Caco-2 (cell line): ENCODE measurements at regions not wholly inside any gene's neighbourhood (a gene's known extent, or its start where the extent isn't known, plus 50 kb on each side); places are given as distances from the start of the nearest gene placed in this dataset.

Source experiments
- BruUV-seq: library from RNA; stranded (reverse); fragments of 400-500 nt; replicated peaks from 2 replicates; lab custom pipeline; 2021; lab: Mats Ljungman, UMichigan
- CTCF ChIA-PET: fragments of 300-600 bp; sonication (Branson Sonifier 250); formaldehyde crosslinking; loops from one replicate; lab custom pipeline; 2022; ENCODE audit warnings: antibody characterized with exemption; lab: Charles Lee
- POLR2A ChIA-PET: fragments of 300-600 bp; sonication (Branson Sonifier 250); formaldehyde crosslinking; loops from one replicate; lab custom pipeline; 2022; ENCODE audit warnings: antibody characterized with exemption; lab: Charles Lee
- DNase-seq, 2 experiments: peaks; one replicate each; pipeline versions ENCODE4 v3.0.0 to v3.0.0-alpha.2; 2020 to 2022
- H3K27me3 ChIP-seq: replicated peaks from 2 replicates; pipeline ENCODE4 v1.6.0; 2011; ENCODE audit warnings: low read length; ENCODE audit not compliant: control insufficient read depth, insufficient read depth
- H3K36me3 ChIP-seq: 2 replicates; pipeline ENCODE4 v1.5.1; 2011; ENCODE audit warnings: low read length; ENCODE audit not compliant: control insufficient read depth, insufficient read depth
- H3K4me1 ChIP-seq: fragments of 250-450 bp; sonication (Bioruptor Pico); 2 replicates; pipeline ENCODE4 v1.5.1; 2020; ENCODE audit warnings: mild to moderate bottlenecking
- H3K4me3 ChIP-seq: 2 replicates; pipeline ENCODE4 v1.5.1; 2011; ENCODE audit warnings: low read depth, mild to moderate bottlenecking, control low read depth, low read length
- H3K9me3 ChIP-seq: fragments of 250-450 bp; sonication (Bioruptor Pico); 2 replicates; pipeline ENCODE4 v1.5.1; 2020; ENCODE audit warnings: mild to moderate bottlenecking, moderate library complexity
- H3K27ac Mint-ChIP-seq: one replicate; pipeline ENCODE4 v1.8.0; 2022; ENCODE audit warnings: mixed read lengths; ENCODE audit not compliant: unreplicated experiment
- H3K27me3 Mint-ChIP-seq: one replicate; pipeline ENCODE4 v1.8.0; 2022; ENCODE audit warnings: mixed read lengths; ENCODE audit not compliant: insufficient read depth, unreplicated experiment
- H3K36me3 Mint-ChIP-seq: one replicate; pipeline ENCODE4 v1.8.0; 2022; ENCODE audit warnings: mild to moderate bottlenecking, mixed read lengths; ENCODE audit not compliant: insufficient read depth, unreplicated experiment
- H3K4me1 Mint-ChIP-seq: one replicate; pipeline ENCODE4 v1.8.0; 2022; ENCODE audit warnings: low read depth, mixed read lengths; ENCODE audit not compliant: unreplicated experiment
- H3K4me3 Mint-ChIP-seq: one replicate; pipeline ENCODE4 v1.8.0; 2022; ENCODE audit warnings: mild to moderate bottlenecking, moderate library complexity, mixed read lengths; ENCODE audit not compliant: unreplicated experiment
- H3K9me3 Mint-ChIP-seq: one replicate; pipeline ENCODE4 v1.8.0; 2022; ENCODE audit warnings: mixed read lengths; ENCODE audit not compliant: unreplicated experiment
- intact Hi-C: fragments of 100-400 bp; cut with micrococcal nuclease; formaldehyde crosslinking; loops from one replicate; pipeline ENCODE4 v1.10.0; 2022; ENCODE audit not compliant: unreplicated experiment
- TF ChIP-seq, protein P1 (sequence below), 2 experiments: fragments of 200-600 bp in 1 of 2; IDR thresholded peaks; 1 replicate in 1 of 2; 2 replicates in 1 of 2; pipeline versions ENCODE4 v1.5.1 to v1.8.0; 2011 to 2022; ENCODE audit warnings: antibody characterized with exemption in 1 of 2, control low read depth in 1 of 2, inconsistent platforms in 1 of 2, low read depth in 1 of 2, low read length in 1 of 2, mild to moderate bottlenecking in 1 of 2, moderate library complexity in 1 of 2; ENCODE audit not compliant: insufficient read depth in 1 of 2, severe bottlenecking in 1 of 2, unreplicated experiment in 1 of 2

DNA sequence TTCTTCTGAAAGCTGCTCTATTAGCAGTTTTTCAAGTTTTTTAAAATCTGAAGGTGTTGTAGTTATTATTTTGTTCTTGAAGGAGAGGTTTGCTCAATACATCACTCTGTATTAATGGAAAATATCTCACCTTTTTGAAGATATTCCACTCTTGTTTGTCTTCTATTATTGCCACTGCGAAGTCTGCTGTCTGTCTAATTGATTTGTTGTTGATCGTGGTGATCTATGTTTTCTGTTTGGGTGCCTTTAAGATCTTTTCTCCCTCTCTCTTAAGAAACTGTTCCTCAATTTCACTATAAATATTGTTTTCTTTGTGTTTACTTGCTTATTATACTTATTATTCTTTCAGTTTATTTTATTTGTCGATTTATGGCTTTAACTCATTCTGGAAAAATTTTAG, 64.9 kb upstream of the FZD8 start:
- TF ChIP-seq, protein P1, sequence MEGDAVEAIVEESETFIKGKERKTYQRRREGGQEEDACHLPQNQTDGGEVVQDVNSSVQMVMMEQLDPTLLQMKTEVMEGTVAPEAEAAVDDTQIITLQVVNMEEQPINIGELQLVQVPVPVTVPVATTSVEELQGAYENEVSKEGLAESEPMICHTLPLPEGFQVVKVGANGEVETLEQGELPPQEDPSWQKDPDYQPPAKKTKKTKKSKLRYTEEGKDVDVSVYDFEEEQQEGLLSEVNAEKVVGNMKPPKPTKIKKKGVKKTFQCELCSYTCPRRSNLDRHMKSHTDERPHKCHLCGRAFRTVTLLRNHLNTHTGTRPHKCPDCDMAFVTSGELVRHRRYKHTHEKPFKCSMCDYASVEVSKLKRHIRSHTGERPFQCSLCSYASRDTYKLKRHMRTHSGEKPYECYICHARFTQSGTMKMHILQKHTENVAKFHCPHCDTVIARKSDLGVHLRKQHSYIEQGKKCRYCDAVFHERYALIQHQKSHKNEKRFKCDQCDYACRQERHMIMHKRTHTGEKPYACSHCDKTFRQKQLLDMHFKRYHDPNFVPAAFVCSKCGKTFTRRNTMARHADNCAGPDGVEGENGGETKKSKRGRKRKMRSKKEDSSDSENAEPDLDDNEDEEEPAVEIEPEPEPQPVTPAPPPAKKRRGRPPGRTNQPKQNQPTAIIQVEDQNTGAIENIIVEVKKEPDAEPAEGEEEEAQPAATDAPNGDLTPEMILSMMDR (IDR thresholded peaks at IDR 0.05; ENCODE audit: insufficient read depth in 1 of 2, low read depth in 1 of 2, low read length in 1 of 2, severe bottlenecking in 1 of 2, unreplicated experiment in 1 of 2), result no peak
- no TSS peak for BruUV-seq
- Histone ChIP-seq H3K27me3 (no peaks in the 10 kb centered on the region; the same call in 1 of the 2 replicates), H3K4me1 (peaks cover 8% of the 10 kb centered on the region), H3K36me3 (no peaks in the 10 kb centered on the region), H3K4me3 (no peak overlapping the region), H3K9me3 (peaks cover 9% of the 10 kb centered on the region; the same call in 1 of the 2 replicates)
- H3K4me1 Mint-ChIP-seq, result no peaks in the 10 kb centered on the region
- peaks cover 20% of the 10 kb centered on the region for H3K9me3 Mint-ChIP-seq
- POLR2A ChIA-PET, result no interaction called here
- intact Hi-C loops, result no loop called here
- no peak for DNase-seq
- CTCF ChIA-PET, result no interaction called here
- H3K36me3 Mint-ChIP-seq, result no peaks in the 10 kb centered on the region
- peaks cover 11% of the 10 kb centered on the region for H3K27me3 Mint-ChIP-seq
- H3K27ac Mint-ChIP-seq, result no peak overlapping the region
- no peak overlapping the region for H3K4me3 Mint-ChIP-seq

DNA sequence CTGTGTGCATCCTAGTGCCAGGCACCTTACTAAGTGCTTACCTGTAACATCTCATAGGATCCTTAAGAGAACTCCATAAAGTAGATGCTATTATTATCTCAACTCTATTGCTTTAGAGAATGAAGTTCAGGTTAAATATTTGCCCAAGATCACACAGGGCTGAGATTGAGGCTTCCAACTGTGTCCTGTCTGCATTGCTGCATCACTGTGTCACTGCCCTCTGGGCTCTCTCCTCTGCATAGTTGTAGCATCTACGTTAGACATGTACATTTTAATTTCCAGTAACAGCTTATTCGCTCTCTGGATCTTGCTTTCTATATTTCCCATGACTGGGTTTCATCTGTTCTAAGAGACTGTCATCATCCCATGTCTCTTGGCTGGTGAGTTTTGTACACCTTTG, 63.6 kb upstream of the FZD8 start:
- H3K36me3 Mint-ChIP-seq, result no peaks in the 10 kb centered on the region
- H3K4me3 ChIP-seq, result no peak overlapping the region
- peak in 1 of 2 experiments; percentile 35 for DNase-seq
- intact Hi-C loops, result no loop called here
- peaks cover 13% of the 10 kb centered on the region for H3K4me1 ChIP-seq
- H3K9me3 Mint-ChIP-seq, result peaks cover 20% of the 10 kb centered on the region
- peaks cover 4% of the 10 kb centered on the region for H3K4me1 Mint-ChIP-seq
- BruUV-seq, result no TSS peak
- no peak overlapping the region for H3K4me3 Mint-ChIP-seq
- ChIA-PET CTCF (no interaction called here), POLR2A (no interaction called here)
- no peak overlapping the region for H3K27ac Mint-ChIP-seq
- H3K36me3 ChIP-seq, result no peaks in the 10 kb centered on the region
- TF ChIP-seq, protein P1 (IDR thresholded peaks at IDR 0.05; ENCODE audit: insufficient read depth in 1 of 2, low read depth in 1 of 2, low read length in 1 of 2, severe bottlenecking in 1 of 2, unreplicated experiment in 1 of 2), result no peak
- H3K27me3 Mint-ChIP-seq, result peaks cover 5% of the 10 kb centered on the region
- peaks cover 9% of the 10 kb centered on the region; the same call in 1 of the 2 replicates for H3K9me3 ChIP-seq
- H3K27me3 ChIP-seq, result no peaks in the 10 kb centered on the region; the same call in 1 of the 2 replicates

DNA sequence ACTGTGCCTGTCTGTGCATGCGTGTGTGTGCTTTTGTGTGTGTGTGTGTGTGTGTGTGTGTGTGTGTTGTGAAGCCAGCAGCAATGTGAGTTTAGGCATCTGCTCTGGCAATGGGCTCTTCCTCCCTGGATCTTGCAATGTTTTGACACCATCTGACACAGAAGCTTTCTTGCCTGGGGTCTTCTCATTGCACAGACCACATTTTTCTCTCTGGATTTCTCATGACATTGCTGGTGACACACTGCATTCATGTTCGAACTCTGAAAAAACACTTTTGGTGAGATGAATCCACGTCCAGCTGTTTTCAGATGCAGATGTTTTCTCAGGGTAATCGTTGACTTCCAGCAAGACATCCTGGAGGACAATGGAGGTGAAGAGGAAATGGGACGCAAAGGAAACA, 63.0 kb upstream of the FZD8 start:
- intact Hi-C loops, result no loop called here
- DNase-seq, result no peak
- Mint-ChIP-seq H3K36me3 (no peaks in the 10 kb centered on the region), H3K27ac (no peak overlapping the region), H3K4me3 (no peak overlapping the region), H3K9me3 (peaks cover 20% of the 10 kb centered on the region), H3K27me3 (peaks cover 5% of the 10 kb centered on the region), H3K4me1 (peaks cover 6% of the 10 kb centered on the region)
- Histone ChIP-seq H3K36me3 (no peaks in the 10 kb centered on the region), H3K9me3 (peaks cover 9% of the 10 kb centered on the region; the same call in 1 of the 2 replicates), H3K27me3 (no peaks in the 10 kb centered on the region; the same call in 1 of the 2 replicates), H3K4me1 (peaks cover 13% of the 10 kb centered on the region), H3K4me3 (no peak overlapping the region)
- POLR2A ChIA-PET, result no interaction called here
- CTCF ChIA-PET, result no interaction called here
- no TSS peak for BruUV-seq
- TF ChIP-seq, protein P1 (IDR thresholded peaks at IDR 0.05; ENCODE audit: insufficient read depth in 1 of 2, low read depth in 1 of 2, low read length in 1 of 2, severe bottlenecking in 1 of 2, unreplicated experiment in 1 of 2), result no peak
